ENCODE measurements at regions not wholly inside any gene's neighbourhood (a gene's known extent, or its start where the extent isn't known, plus 50 kb on each side); places are given as distances from the start of the nearest gene placed in this dataset.
A peak's percentile ranks its signal among the peaks of the same experiment; 100 is the strongest.

DNA sequence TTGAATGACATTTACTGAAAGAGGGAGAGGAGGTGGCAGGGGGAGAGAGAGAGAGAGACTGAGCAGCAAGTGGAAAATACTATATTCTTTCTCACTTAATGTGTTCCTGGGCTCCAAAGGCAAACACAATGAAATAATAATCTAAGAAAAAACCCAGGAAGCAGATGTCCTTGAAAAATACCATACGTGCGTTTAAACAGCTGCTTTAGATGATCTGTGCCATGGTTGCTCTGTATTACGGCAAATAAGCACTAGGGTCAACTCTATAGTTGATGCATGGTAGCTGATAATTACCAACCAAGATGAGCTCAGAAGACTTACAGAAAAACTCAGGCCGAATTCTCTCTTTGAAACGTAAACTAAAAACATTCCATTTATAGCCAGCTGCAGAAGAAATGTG lies 410.3 kb upstream of the TBL1XR1 start:
- no peak overlapping the region for H4K8ac ChIP-seq (ENCODE audit: low read depth, low read length)
- no CpG with 5 or more reads among the region's 5 CpGs for WGBS (ENCODE audit: extremely low coverage, insufficient coverage, low lambda C conversion rate)
- no peak overlapping the region for H3K4me3 ChIP-seq (ENCODE audit: low read length)
- H2BK15ac ChIP-seq (replicated peaks; ENCODE audit: low read depth): no peak overlapping the region
- no peak overlapping the region for H3K4ac ChIP-seq (ENCODE audit: low read depth, low read length)
- no peak overlapping the region for H2BK120ac ChIP-seq (ENCODE audit: low read depth, low read length)
- no peak overlapping the region for H3K18ac ChIP-seq (ENCODE audit: low read length)
- no peaks in the 10 kb centered on the region for H3K36me3 ChIP-seq (ENCODE audit: control insufficient read depth, insufficient read depth, low read length)
- no peak overlapping the region for H3K56ac ChIP-seq (ENCODE audit: low read length)
- no peaks in the 10 kb centered on the region for H3K27me3 ChIP-seq (ENCODE audit: insufficient read depth, low read length, poor library complexity)
- no peak overlapping the region for H4K5ac ChIP-seq (ENCODE audit: low read length)
- H2AK5ac ChIP-seq (ENCODE audit: low read length): no peak overlapping the region
- H3K23ac ChIP-seq (ENCODE audit: low read length): no peak overlapping the region
- H3K79me1 ChIP-seq (ENCODE audit: low read length): no peaks in the 10 kb centered on the region
- H3K27ac ChIP-seq (ENCODE audit: low read depth, low read length): no peak overlapping the region
- peaks cover 4% of the 10 kb centered on the region for H3K4me1 ChIP-seq (ENCODE audit: control insufficient read depth, low read depth, low read length)
- H3K4me2 ChIP-seq (ENCODE audit: low read length): no peak overlapping the region
- no peak overlapping the region for H2BK5ac ChIP-seq (ENCODE audit: low read length)
- DNase-seq: no peak
- no peaks in the 10 kb centered on the region for H3K79me2 ChIP-seq (ENCODE audit: control insufficient read depth, insufficient read depth, low read length)
- no peak overlapping the region for H3K9ac ChIP-seq (ENCODE audit: low read length)

- Histone ChIP-seq H2BK5ac (ENCODE audit: low read length) (no peak overlapping the region), H2BK120ac (ENCODE audit: low read depth, low read length) (no peak overlapping the region), H3K27ac (ENCODE audit: low read depth, low read length) (no peak overlapping the region), H4K8ac (ENCODE audit: low read depth, low read length) (no peak overlapping the region), H3K4ac (ENCODE audit: low read depth, low read length) (no peak overlapping the region), H3K56ac (ENCODE audit: low read length) (no peak overlapping the region), H3K36me3 (ENCODE audit: control insufficient read depth, insufficient read depth, low read length) (no peaks in the 10 kb centered on the region), H3K4me2 (ENCODE audit: low read length) (no peak overlapping the region), H4K5ac (ENCODE audit: low read length) (no peak overlapping the region), H3K27me3 (ENCODE audit: insufficient read depth, low read length, poor library complexity) (no peaks in the 10 kb centered on the region), H3K79me1 (ENCODE audit: low read length) (no peaks in the 10 kb centered on the region), H3K79me2 (ENCODE audit: control insufficient read depth, insufficient read depth, low read length) (no peaks in the 10 kb centered on the region), H2BK15ac (replicated peaks; ENCODE audit: low read depth) (peak overlapping the region; percentile 85), H3K9ac (ENCODE audit: low read length) (no peak overlapping the region), H3K4me3 (ENCODE audit: low read length) (no peak overlapping the region), H3K18ac (ENCODE audit: low read length) (peak overlapping the region; percentile 55), H2AK5ac (ENCODE audit: low read length) (no peak overlapping the region), H3K23ac (ENCODE audit: low read length) (no peak overlapping the region), H3K4me1 (ENCODE audit: control insufficient read depth, low read depth, low read length) (peaks cover 4% of the 10 kb centered on the region)
- no CpG with 5 or more reads among the region's 1 CpG for WGBS (ENCODE audit: extremely low coverage, insufficient coverage, low lambda C conversion rate)
- DNase-seq: no peak
These were observed 411.2 kb upstream of the TBL1XR1 start for GRCh38 chr3:177608443-177608842.

- Histone ChIP-seq H3K4me1 (ENCODE audit: control insufficient read depth, low read depth, low read length) (peaks cover 4% of the 10 kb centered on the region), H2BK5ac (ENCODE audit: low read length) (no peak overlapping the region), H3K4me2 (ENCODE audit: low read length) (no peak overlapping the region), H3K27ac (ENCODE audit: low read depth, low read length) (no peak overlapping the region), H3K9ac (ENCODE audit: low read length) (no peak overlapping the region), H2BK15ac (replicated peaks; ENCODE audit: low read depth) (no peak overlapping the region), H3K4me3 (ENCODE audit: low read length) (no peak overlapping the region), H4K5ac (ENCODE audit: low read length) (no peak overlapping the region), H2BK120ac (ENCODE audit: low read depth, low read length) (no peak overlapping the region), H3K23ac (ENCODE audit: low read length) (no peak overlapping the region), H4K8ac (ENCODE audit: low read depth, low read length) (no peak overlapping the region), H3K27me3 (ENCODE audit: insufficient read depth, low read length, poor library complexity) (no peaks in the 10 kb centered on the region), H3K18ac (ENCODE audit: low read length) (no peak overlapping the region), H3K79me2 (ENCODE audit: control insufficient read depth, insufficient read depth, low read length) (no peaks in the 10 kb centered on the region), H3K79me1 (ENCODE audit: low read length) (no peaks in the 10 kb centered on the region), H3K4ac (ENCODE audit: low read depth, low read length) (no peak overlapping the region), H3K56ac (ENCODE audit: low read length) (no peak overlapping the region), H3K36me3 (ENCODE audit: control insufficient read depth, insufficient read depth, low read length) (no peaks in the 10 kb centered on the region), H2AK5ac (ENCODE audit: low read length) (no peak overlapping the region)
- DNase-seq: no peak
These were observed 412.3 kb upstream of the TBL1XR1 start for GRCh38 chr3:177609613-177610012.

GRCh38 chr3:177610262-177610661 lies 413.0 kb upstream of the TBL1XR1 start:
- Histone ChIP-seq H4K8ac (ENCODE audit: low read depth, low read length) (no peak overlapping the region), H3K9ac (ENCODE audit: low read length) (no peak overlapping the region), H3K4me3 (ENCODE audit: low read length) (no peak overlapping the region), H3K79me2 (ENCODE audit: control insufficient read depth, insufficient read depth, low read length) (no peaks in the 10 kb centered on the region), H3K4ac (ENCODE audit: low read depth, low read length) (no peak overlapping the region), H2AK5ac (ENCODE audit: low read length) (no peak overlapping the region), H3K4me1 (ENCODE audit: control insufficient read depth, low read depth, low read length) (peaks cover 4% of the 10 kb centered on the region), H2BK15ac (replicated peaks; ENCODE audit: low read depth) (no peak overlapping the region), H3K27me3 (ENCODE audit: insufficient read depth, low read length, poor library complexity) (no peaks in the 10 kb centered on the region), H3K79me1 (ENCODE audit: low read length) (no peaks in the 10 kb centered on the region), H3K23ac (ENCODE audit: low read length) (no peak overlapping the region), H3K18ac (ENCODE audit: low read length) (no peak overlapping the region), H2BK120ac (ENCODE audit: low read depth, low read length) (no peak overlapping the region), H4K5ac (ENCODE audit: low read length) (no peak overlapping the region), H3K56ac (ENCODE audit: low read length) (no peak overlapping the region), H2BK5ac (ENCODE audit: low read length) (no peak overlapping the region), H3K27ac (ENCODE audit: low read depth, low read length) (no peak overlapping the region), H3K4me2 (ENCODE audit: low read length) (no peak overlapping the region), H3K36me3 (ENCODE audit: control insufficient read depth, insufficient read depth, low read length) (no peaks in the 10 kb centered on the region)
- no CpG with 5 or more reads among the region's 2 CpGs for WGBS (ENCODE audit: extremely low coverage, insufficient coverage, low lambda C conversion rate)
- peak; percentile 29 for DNase-seq

- Histone ChIP-seq H2BK120ac (ENCODE audit: low read depth, low read length) (no peak overlapping the region), H3K18ac (ENCODE audit: low read length) (no peak overlapping the region), H4K5ac (ENCODE audit: low read length) (no peak overlapping the region), H3K4me2 (ENCODE audit: low read length) (no peak overlapping the region), H3K27ac (ENCODE audit: low read depth, low read length) (no peak overlapping the region), H3K79me2 (ENCODE audit: control insufficient read depth, insufficient read depth, low read length) (no peaks in the 10 kb centered on the region), H3K27me3 (ENCODE audit: insufficient read depth, low read length, poor library complexity) (no peaks in the 10 kb centered on the region), H2AK5ac (ENCODE audit: low read length) (no peak overlapping the region), H3K4me3 (ENCODE audit: low read length) (no peak overlapping the region), H3K36me3 (ENCODE audit: control insufficient read depth, insufficient read depth, low read length) (no peaks in the 10 kb centered on the region), H2BK5ac (ENCODE audit: low read length) (no peak overlapping the region), H3K4ac (ENCODE audit: low read depth, low read length) (no peak overlapping the region), H3K4me1 (ENCODE audit: control insufficient read depth, low read depth, low read length) (peaks cover 4% of the 10 kb centered on the region), H3K56ac (ENCODE audit: low read length) (no peak overlapping the region), H4K8ac (ENCODE audit: low read depth, low read length) (no peak overlapping the region), H2BK15ac (replicated peaks; ENCODE audit: low read depth) (no peak overlapping the region), H3K9ac (ENCODE audit: low read length) (no peak overlapping the region), H3K79me1 (ENCODE audit: low read length) (no peaks in the 10 kb centered on the region), H3K23ac (ENCODE audit: low read length) (no peak overlapping the region)
- no CpG with 5 or more reads among the region's 5 CpGs for WGBS (ENCODE audit: extremely low coverage, insufficient coverage, low lambda C conversion rate)
- no peak for DNase-seq
These were observed 413.7 kb upstream of the TBL1XR1 start for GRCh38 chr3:177610686-177611633.

All from mesendoderm (in vitro differentiated cells).